ENCODE measurements at regions not wholly inside any gene's neighbourhood (a gene's known extent, or its start where the extent isn't known, plus 50 kb on each side); places are given as distances from the start of the nearest gene placed in this dataset.

GRCh38 chr17:71361656-71362450 is 759.0 kb upstream of the SOX9 start:
- TF ChIP-seq, protein P1, sequence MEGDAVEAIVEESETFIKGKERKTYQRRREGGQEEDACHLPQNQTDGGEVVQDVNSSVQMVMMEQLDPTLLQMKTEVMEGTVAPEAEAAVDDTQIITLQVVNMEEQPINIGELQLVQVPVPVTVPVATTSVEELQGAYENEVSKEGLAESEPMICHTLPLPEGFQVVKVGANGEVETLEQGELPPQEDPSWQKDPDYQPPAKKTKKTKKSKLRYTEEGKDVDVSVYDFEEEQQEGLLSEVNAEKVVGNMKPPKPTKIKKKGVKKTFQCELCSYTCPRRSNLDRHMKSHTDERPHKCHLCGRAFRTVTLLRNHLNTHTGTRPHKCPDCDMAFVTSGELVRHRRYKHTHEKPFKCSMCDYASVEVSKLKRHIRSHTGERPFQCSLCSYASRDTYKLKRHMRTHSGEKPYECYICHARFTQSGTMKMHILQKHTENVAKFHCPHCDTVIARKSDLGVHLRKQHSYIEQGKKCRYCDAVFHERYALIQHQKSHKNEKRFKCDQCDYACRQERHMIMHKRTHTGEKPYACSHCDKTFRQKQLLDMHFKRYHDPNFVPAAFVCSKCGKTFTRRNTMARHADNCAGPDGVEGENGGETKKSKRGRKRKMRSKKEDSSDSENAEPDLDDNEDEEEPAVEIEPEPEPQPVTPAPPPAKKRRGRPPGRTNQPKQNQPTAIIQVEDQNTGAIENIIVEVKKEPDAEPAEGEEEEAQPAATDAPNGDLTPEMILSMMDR (IDR thresholded peaks at IDR 0.05), result no peak
- no peak for TF ChIP-seq EP300 (IDR thresholded peaks at IDR 0.05)
- no peak for TF ChIP-seq POLR2A (IDR thresholded peaks at IDR 0.05)

Measured in stomach (tissue), 4 donors.